Endothelial cell of umbilical vein (primary cell): ENCODE measurements at regions not wholly inside any gene's neighbourhood (a gene's known extent, or its start where the extent isn't known, plus 50 kb on each side); places are given as distances from the start of the nearest gene placed in this dataset.

Experiments used
- CTCF ChIP-seq, 2 donors: IDR thresholded peaks; 1 replicate in 1 of 2; 2 replicates in 1 of 2; pipeline ENCODE4 v1.5.1; 2011; ENCODE audit warnings: low read length in 2 of 2, mild to moderate bottlenecking in 2 of 2, moderate library complexity in 2 of 2, control low read depth in 1 of 2, inconsistent platforms in 1 of 2, low read depth in 1 of 2; ENCODE audit not compliant: insufficient read depth in 1 of 2; ENCODE audit errors: extremely low read depth in 1 of 2
- MAX ChIP-seq: IDR thresholded peaks from 2 replicates; pipeline ENCODE4 v1.6.1; 2011; ENCODE audit not compliant: insufficient read depth, insufficient read length
- POLR2A ChIP-seq: IDR thresholded peaks from 2 replicates; pipeline ENCODE4 v1.6.1; 2012; ENCODE audit warnings: low read depth, mild to moderate bottlenecking, control low read depth, low read length
- POLR2AphosphoS5 ChIP-seq: IDR thresholded peaks from 2 replicates; pipeline ENCODE4 v1.6.1; 2012; ENCODE audit warnings: low read depth, mild to moderate bottlenecking, control low read depth, low read length, moderate library complexity; ENCODE audit not compliant: insufficient read depth

GRCh38 chr3:13164893-13165492 lies 91.8 kb upstream of the IQSEC1 start:
- TF ChIP-seq CTCF (IDR thresholded peaks at IDR 0.05; ENCODE audit: extremely low read depth in 1 of 2, insufficient read depth in 1 of 2, low read depth in 1 of 2, low read length in 2 of 2): no peak
- TF ChIP-seq MAX: no peak
- TF ChIP-seq POLR2AphosphoS5: no peak
- TF ChIP-seq POLR2A: no peak
